ENCODE measurements at regions not wholly inside any gene's neighbourhood (a gene's known extent, or its start where the extent isn't known, plus 50 kb on each side); places are given as distances from the start of the nearest gene placed in this dataset.

GRCh38 chr7:155997431-155998327, 185.4 kb upstream of the SHH start:
- H3K4me1 ChIP-seq (ENCODE audit: control insufficient read depth, extremely low read depth, insufficient read depth, low read length): no peaks in the 10 kb centered on the region
- dilution Hi-C loops (cut with MboI; ENCODE audit: extremely low pct_ligation_motif_present, low sequenced_read_pairs): no loop called here
- no peak overlapping the region for H3K9ac ChIP-seq (replicated peaks; ENCODE audit: extremely low read depth, insufficient read depth, low read length)
- H3K9me3 ChIP-seq (replicated peaks; ENCODE audit: control insufficient read depth, insufficient read depth, low read length): no peaks in the 10 kb centered on the region
- FAIRE-seq (no peak), DNase-seq (ENCODE audit: low read depth, low spot score) (no peak)
- CTCF ChIA-PET: interaction anchor here (1.7 kb wide), 1 partner anchor 20 kb away, joined by 4 read pairs; no protein-coding TSS in a partner anchor
- no peak overlapping the region for H3K27ac ChIP-seq (ENCODE audit: insufficient read depth, low read depth, low read length)
- H2AFZ ChIP-seq (ENCODE audit: low read depth, low read length): no peak overlapping the region
- POLR2A ChIA-PET: no interaction called here
- H4K20me1 ChIP-seq (replicated peaks; ENCODE audit: control insufficient read depth, extremely low read depth, insufficient read depth, low read length): no peaks in the 10 kb centered on the region
- H3K27me3 ChIP-seq (ENCODE audit: control insufficient read depth in 2 of 2, insufficient read depth in 2 of 2, low read length in 2 of 2): no peaks in the 10 kb centered on the region
- H3K4me3 ChIP-seq (replicated peaks in 1 of 3; ENCODE audit: insufficient read depth in 1 of 3, low read depth in 1 of 3, low read length in 3 of 3): no peak overlapping the region
- no peaks in the 10 kb centered on the region for H3K79me2 ChIP-seq (ENCODE audit: control insufficient read depth, insufficient read depth, low read length)
- H3K4me2 ChIP-seq (ENCODE audit: insufficient read depth, low read length): no peak overlapping the region
- no peaks in the 10 kb centered on the region for H3K9me1 ChIP-seq (replicated peaks; ENCODE audit: control insufficient read depth, extremely low read depth, insufficient read depth, low read length)
- intact Hi-C loops (cut with micrococcal nuclease): no loop called here
- H3K36me3 ChIP-seq (ENCODE audit: control insufficient read depth in 2 of 2, extremely low read depth in 1 of 2, insufficient read depth in 2 of 2, low read length in 2 of 2): no peaks in the 10 kb centered on the region
- BruUV-seq (replicated peaks): no TSS peak
- TF ChIP-seq EZH2 (IDR thresholded peaks at IDR 0.05; ENCODE audit: borderline replicate concordance, low read depth, low read length, severe bottlenecking) (no peak), GATA2 (IDR thresholded peaks at IDR 0.05; ENCODE audit: insufficient read depth, insufficient read length, low read depth, low read length) (no peak), CTCF (IDR thresholded peaks at IDR 0.05; ENCODE audit: extremely low read depth in 1 of 2, insufficient read depth in 1 of 2, low read depth in 1 of 2, low read length in 2 of 2) (no peak), MYC (IDR thresholded peaks at IDR 0.05; ENCODE audit: low read depth, low read length) (no peak), MAX (IDR thresholded peaks at IDR 0.05; ENCODE audit: insufficient read depth, insufficient read length) (no peak), POLR2AphosphoS5 (IDR thresholded peaks at IDR 0.05; ENCODE audit: insufficient read depth, low read depth, low read length) (no peak), JUN (IDR thresholded peaks at IDR 0.05; ENCODE audit: borderline replicate concordance, insufficient read depth, insufficient read length, low read depth) (no peak)
